GM19468 (cell line): ENCODE measurements at regions not wholly inside any gene's neighbourhood (a gene's known extent, or its start where the extent isn't known, plus 50 kb on each side); places are given as distances from the start of the nearest gene placed in this dataset.
"Not testable (repeated sequence)": the region's sequence is repeated elsewhere in the genome, so short reads cannot be mapped to it uniquely, and the experiment has no call there.

Experiments
- ATAC-seq: cut with Tn5 transposase; IDR thresholded peaks from one replicate; pipeline ENCODE4 v1.9.1; 2021; ENCODE audit warnings: mild to moderate bottlenecking, moderate library complexity, moderate number of reproducible peaks; ENCODE audit not compliant: unreplicated experiment; ENCODE audit errors: extremely low read depth

DNA sequence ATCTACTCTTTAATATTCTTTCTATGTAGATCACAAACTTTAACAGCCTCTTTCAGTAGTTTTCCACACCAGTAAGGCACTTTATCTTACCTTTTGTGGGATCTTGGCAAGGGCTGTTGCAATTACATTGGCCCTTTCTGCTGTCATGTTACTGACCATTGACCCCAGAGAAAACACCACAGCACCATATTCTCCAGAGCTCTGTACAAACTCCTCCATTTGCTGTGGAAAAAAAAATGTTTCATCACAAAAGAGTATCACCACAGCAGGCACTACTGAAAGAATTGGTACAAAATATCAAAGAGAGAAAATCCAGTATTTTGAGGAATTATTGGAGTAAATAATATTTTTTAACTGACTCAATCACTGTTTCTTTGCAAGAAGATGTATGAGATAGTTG, 62.3 kb upstream of the UGT2A3 start:
- not testable (repeated sequence) for ATAC-seq

DNA sequence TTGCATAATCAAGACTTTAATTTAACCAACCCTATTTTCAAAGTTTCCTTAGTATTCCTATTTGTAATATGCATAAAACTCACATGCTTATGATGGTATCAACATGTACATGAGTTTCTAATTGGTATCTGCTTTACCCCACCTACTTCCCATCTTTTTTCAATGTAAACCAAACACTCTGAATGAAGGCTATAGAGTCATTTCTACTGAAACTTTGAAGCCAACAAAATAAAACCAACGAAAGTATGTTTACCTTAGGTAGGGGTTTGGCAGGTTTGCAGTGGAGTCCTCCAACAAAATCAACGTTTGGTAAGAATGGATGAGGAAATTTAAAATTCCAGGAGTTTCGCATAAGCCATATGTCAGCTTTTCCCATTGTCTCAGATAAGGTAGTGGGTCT, 66.4 kb upstream of the UGT2A3 start:
- ATAC-seq, result not testable (repeated sequence)

DNA sequence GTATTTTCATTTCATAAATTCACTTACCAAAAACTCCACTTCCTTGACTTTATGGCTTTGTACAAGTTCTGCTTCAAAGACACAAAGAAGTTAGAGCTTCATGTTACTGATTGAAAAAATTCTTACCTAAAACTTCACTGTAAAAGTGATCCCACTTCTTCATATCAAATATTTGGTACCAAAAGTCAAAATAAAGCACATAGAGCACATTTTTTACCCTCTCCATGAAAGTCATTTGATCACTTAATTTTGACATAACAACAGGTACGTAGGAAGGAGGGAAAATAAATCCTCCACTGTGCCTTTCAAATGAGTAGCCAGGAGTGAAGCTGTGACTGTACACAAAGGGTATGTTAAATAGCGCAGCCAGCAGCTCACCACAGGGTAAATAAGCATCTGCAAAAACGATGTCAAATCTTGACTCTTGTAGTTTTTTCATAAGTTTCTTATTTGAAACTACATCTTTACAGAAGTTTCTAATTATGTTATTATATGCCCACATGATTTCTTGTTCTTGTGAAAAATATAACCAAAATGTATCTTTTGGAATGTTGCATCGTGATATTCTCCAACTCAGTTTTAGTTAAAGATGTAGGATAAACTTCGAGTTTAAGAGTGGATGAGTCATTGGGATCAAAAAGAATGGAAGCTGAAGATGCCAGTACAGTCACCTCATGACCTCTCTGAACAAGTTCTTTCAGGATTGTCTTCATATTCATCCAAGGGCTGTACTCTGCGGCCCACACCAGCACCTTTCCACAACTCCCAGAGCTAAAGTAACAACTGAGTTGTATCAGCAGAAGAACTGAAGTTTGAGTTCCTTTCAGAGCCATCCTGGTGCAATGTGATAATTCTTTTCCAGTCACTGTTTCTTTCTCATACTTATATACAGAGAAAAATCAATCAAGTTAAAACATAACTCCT, 68.2 kb upstream of the UGT2A3 start:
- not testable (repeated sequence) for ATAC-seq

DNA sequence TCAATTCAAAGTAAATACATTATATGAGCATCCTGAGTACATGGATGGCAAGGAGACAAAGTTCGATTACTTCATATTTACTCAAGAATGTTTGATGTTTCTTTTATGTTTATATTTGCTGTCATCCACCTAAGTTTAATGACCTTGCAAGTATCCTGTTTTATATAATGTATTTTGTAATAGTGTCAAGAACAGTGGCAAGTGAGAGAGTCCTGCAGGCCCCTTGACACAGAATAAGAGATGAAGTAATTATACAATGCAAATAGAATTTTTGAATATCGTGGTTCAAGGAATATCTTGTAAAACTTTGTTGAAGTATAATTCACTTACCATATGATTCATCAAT, 68.8 kb upstream of the UGT2A3 start:
- not testable (repeated sequence) for ATAC-seq

DNA sequence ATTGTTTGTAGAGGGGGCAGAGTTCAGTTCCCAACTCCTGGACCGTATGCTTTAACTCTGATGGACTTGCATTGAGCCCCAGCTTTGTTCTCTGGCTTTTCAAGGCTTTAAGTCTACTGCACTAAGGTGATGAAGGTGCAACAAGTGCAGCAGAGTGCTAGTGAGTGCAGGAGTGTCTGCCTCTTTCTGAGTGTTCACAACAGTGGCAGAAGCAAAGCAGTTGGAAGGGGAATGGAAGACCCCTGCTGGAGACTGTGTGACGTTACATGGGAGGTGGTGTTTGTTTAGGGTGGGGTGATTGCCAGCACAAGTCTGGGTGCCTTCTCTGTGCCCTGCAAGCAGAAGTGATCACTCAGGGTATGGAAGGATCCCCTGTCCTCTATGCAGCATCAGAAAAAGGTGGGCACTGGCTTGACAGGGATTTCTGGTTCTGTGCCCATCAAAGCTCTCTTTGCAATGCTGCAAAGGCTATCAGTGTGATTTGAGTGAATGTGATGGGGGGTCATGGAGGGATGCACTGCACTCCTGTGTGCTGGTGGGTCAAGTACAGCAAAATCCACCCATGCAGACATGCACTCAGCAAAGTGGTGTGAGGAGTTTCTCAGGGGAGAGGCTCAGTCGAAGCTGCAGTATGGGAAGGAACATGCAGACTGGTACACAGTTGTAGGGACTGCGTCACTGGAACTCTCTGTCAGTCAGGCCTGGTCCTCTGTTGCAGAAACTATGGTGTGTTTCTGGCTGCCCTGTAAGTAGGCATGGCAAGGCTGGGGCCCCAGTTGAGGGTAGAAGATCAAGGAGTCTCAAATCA, 70.9 kb upstream of the UGT2B7 start:
- peak; percentile 82 for ATAC-seq

DNA sequence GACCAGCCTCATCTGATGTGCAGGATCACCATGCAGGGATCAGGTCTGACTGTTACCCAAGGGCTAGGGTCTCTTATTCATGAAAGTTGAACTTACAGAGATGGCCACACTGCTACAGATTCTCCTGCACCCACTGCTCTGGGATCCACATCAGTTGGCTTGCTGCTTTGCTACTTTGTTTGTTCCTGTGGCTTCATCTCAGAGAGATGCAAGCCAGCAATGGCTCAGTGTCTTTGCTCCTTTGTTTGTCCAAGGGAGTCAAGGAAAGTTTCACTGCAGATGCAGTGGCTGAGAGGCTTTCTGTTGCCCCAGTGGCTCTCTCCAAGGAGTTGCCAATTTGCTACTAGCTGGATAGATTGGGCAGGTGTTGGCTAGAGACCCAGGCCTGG, 70.3 kb upstream of the UGT2B7 start:
- no peak for ATAC-seq

DNA sequence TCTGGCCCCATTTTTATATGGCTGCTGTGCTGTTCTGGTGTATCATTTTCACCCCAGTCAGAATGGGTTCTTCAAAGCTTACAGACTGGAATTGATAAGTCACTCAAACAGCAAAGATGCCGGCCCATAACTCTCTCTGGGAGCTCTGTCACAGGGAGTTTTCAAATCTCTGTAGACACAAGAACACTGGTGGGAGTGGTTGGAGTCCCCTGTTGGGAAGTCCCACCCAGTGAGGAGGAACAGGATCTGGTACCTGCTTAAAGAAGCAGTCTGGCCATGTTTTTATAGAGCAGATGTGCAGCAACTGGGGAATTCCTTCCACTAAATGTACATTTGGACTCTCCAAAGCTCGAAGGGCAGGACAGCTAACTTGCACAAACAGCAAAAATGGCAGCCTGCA, 69.3 kb upstream of the UGT2B7 start:
- no peak for ATAC-seq

DNA sequence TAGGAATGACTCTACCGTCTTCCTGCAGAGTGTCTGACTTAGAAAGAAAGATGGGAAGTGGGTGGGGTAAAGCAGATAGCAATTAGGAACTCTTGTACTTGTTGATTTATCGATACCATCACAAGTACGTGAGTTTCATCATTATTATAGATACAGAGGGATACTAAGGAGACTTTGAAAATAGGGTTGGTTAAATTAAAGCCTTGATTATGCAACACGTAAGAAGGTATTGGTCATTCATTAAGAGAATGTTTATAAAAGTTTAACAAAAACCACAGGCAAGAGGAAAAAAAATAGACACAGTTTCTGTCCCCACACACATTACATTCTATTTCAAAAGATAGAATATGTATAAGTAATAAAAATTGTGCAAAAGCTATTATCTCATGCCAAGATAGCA, 65.9 kb upstream of the UGT2B7 start:
- ATAC-seq, result no peak

DNA sequence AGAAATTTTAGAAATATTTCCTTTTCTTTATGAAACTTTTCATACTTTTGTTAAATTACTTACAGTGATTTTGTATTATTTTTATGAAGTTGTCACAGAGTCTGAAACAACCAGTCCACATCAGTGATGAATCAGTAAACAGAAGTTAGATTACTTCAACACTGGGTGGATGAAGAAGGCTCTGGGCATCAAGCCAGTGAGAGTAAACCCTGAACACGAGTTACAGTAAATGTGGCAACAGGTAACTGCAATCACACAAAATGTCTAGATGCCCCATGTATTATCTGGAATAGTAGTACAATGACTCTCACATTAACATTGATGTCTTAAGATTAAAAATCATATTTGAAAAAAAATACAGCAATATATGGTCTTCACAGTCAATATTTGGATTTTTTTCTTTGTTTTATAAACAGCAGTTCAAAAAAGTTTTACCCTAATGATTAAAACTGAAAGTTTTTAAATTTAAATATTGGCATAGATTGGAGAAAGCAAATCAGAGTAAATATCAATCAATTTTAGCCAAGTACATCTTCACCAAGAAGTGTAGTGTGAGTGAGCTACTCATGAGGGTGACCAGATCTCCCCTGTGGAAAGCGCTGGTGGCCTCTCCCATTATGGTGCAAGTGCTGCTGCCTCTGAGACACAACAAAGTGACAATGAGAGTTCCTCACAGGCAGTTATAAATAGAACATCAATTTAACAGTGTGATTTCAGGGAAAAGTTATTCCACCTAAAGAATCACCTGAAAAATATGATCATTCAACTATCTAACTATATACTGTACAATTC, 63.2 kb upstream of the UGT2B7 start:
- ATAC-seq, result no peak

DNA sequence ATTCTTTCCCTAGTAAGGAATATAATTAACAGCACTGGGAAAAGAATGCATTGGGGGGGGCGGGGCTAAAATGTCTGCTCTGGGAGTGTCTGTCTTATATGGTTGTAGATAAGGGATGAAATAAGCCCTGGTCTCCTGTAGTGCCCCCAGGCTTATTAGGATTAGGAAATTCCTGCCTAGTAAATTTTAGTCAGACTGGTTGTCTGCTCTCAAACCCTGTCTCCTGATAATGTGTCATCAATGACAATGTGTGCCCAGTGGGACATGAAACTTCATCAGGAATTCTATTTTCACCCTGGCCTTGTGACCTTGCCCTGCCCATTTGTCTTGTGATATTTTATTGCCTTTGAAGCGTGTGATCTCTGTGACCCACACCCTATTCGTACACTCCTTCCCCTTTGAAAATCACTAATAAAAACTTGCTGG, 61.9 kb upstream of the UGT2B7 start:
- not testable (repeated sequence) for ATAC-seq

DNA sequence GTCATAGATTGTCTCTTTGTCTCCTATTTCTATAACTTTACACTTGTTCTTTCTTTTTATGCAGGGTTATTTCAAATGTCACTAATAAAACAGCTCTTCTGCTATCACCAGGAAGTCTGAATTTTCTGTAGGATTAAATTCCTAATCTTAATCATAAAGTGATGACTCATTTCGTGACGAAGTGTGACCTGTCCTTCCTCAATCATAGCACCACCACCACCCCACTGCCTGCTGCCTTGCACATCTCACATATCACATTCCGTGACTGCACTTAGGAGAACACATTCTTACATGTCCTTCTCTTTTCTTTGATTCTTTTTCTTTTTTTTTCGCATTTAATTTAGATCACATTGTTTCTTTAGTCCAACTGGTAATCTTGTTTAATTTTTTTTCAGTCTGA, 57.7 kb upstream of the UGT2B7 start:
- ATAC-seq, result no peak

DNA sequence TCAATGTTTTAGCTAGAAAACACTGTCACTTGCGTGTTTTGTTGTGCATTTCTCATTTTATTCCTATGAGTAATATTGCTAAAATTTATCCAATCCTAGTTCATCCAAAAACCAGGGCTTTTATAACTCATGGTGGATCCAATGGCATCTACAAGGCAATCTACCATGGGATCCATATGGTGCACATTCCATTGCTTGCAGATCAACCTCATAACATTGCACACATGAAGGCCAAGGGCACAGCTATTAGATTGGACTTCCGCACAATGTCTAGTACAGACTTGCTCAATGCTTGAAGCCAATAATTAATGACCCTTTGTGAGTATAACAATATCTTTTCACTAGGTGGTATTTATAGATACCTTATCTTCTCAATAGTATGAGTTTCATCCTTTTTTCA, 57.2 kb upstream of the UGT2B7 start:
- ATAC-seq, result no peak

DNA sequence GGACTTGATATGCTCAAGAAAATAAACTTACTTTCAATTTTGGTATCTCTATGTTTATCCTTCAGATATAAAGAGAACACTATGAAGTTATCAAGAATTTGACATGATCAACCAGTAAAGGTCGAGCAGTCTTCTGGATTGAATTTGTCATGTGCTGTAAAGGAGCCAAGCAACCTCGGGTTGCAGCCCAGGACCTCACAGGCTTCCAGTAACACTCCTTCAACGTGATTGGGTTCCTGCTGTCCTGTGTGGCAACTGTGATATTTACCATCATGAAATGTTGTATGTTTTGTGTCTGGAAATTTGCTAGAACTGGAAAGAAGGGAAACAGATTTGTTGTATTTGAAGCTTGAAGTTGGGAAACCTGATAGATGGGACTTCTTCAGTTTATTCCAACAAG, 52.0 kb upstream of the UGT2B7 start:
- no peak for ATAC-seq
